NCI-H345 (cell line): ENCODE measurements at regions not wholly inside any gene's neighbourhood (a gene's known extent, or its start where the extent isn't known, plus 50 kb on each side); places are given as distances from the start of the nearest gene placed in this dataset.

ENCODE experiments used
- DNase-seq: peaks from one replicate; lab custom pipeline; 2025; lab: John Stamatoyannopoulos, UW

- no peak for DNase-seq
Measured at GRCh38 chr17:77444628-77444983, 303.8 kb downstream of the SEC14L1 start.

GRCh38 chr17:77444984-77445759, 304.4 kb downstream of the SEC14L1 start:
- DNase-seq = no peak

GRCh38 chr17:77445760-77446532, 305.2 kb downstream of the SEC14L1 start:
- DNase-seq = no peak

- DNase-seq = no peak
Measured at GRCh38 chr17:77446940-77447634, 306.3 kb downstream of the SEC14L1 start.

- DNase-seq = no peak
Measured at GRCh38 chr17:77449373-77449907, 308.7 kb downstream of the SEC14L1 start.

GRCh38 chr17:77449908-77450741, 309.4 kb downstream of the SEC14L1 start:
- DNase-seq = no peak

GRCh38 chr17:77450742-77451244, 310.0 kb downstream of the SEC14L1 start:
- no peak for DNase-seq

- DNase-seq = peak; percentile 7
Measured at GRCh38 chr17:77451245-77451893, 310.6 kb downstream of the SEC14L1 start.

- DNase-seq = peak; percentile 11
Measured at GRCh38 chr17:77451894-77452852, 311.4 kb downstream of the SEC14L1 start.

- no peak for DNase-seq
Measured at GRCh38 chr17:77453613-77454241, 313.0 kb downstream of the SEC14L1 start.

- DNase-seq = no peak
Measured at GRCh38 chr17:77454242-77455095, 313.7 kb downstream of the SEC14L1 start.

GRCh38 chr17:77455111-77455890, 314.5 kb downstream of the SEC14L1 start:
- no peak for DNase-seq

- DNase-seq = no peak
Measured at GRCh38 chr17:77455891-77456260, 315.1 kb downstream of the SEC14L1 start.

GRCh38 chr17:77456271-77456950, 315.6 kb downstream of the SEC14L1 start:
- DNase-seq = no peak

GRCh38 chr17:77456951-77457548, 316.3 kb downstream of the SEC14L1 start:
- no peak for DNase-seq

GRCh38 chr17:77457572-77458201, 316.9 kb downstream of the SEC14L1 start:
- no peak for DNase-seq
